Vagina (tissue), 2 donors: ENCODE measurements at regions not wholly inside any gene's neighbourhood (a gene's known extent, or its start where the extent isn't known, plus 50 kb on each side); places are given as distances from the start of the nearest gene placed in this dataset.

Experiments used
- POLR2A ChIP-seq, 2 donors: fragments of 450-650 bp; IDR thresholded peaks; one replicate each; pipeline ENCODE4 v1.6.1; 2017; ENCODE audit warnings: antibody characterized with exemption in 2 of 2, mild to moderate bottlenecking in 2 of 2, moderate library complexity in 2 of 2
- POLR2AphosphoS5 ChIP-seq, 2 donors: sonication (generic); formaldehyde crosslinking; IDR thresholded peaks; one replicate each; pipeline ENCODE4 v1.9.0; 2017; ENCODE audit warnings: antibody characterized with exemption in 2 of 2, mild to moderate bottlenecking in 2 of 2, low read depth in 1 of 2; ENCODE audit not compliant: insufficient read depth in 1 of 2
- TF ChIP-seq, protein P1 (sequence below), 3 experiments: fragments of 450-650 bp in 2 of 3; fragments of 200-600 bp in 1 of 3; sonication (generic) in 1 of 3; IDR thresholded peaks; one replicate each; pipeline ENCODE4 v1.5.1; 2017 to 2019; ENCODE audit warnings: antibody characterized with exemption in 3 of 3, mild to moderate bottlenecking in 2 of 3, moderate library complexity in 2 of 3

DNA sequence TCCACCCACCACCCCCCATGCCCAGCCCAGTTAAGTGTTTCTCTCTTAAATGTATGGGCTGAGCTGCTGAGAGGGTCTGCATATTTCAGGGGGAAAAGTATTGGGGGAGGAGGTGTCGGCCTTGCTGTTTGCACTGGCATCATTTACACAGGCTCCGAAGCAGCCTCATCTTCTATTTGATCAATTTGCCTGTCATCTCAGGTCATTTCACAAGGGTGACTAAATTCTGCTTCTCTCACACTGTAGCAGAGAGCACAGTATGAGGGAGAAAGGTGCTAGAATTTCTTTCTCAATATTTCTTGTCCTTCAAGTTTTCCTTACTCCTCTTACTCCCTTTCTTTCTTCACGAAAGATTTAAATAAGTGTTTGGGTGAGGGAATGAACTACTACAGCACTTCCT, 135.9 kb downstream of the AACS start:
- TF ChIP-seq, protein P1, sequence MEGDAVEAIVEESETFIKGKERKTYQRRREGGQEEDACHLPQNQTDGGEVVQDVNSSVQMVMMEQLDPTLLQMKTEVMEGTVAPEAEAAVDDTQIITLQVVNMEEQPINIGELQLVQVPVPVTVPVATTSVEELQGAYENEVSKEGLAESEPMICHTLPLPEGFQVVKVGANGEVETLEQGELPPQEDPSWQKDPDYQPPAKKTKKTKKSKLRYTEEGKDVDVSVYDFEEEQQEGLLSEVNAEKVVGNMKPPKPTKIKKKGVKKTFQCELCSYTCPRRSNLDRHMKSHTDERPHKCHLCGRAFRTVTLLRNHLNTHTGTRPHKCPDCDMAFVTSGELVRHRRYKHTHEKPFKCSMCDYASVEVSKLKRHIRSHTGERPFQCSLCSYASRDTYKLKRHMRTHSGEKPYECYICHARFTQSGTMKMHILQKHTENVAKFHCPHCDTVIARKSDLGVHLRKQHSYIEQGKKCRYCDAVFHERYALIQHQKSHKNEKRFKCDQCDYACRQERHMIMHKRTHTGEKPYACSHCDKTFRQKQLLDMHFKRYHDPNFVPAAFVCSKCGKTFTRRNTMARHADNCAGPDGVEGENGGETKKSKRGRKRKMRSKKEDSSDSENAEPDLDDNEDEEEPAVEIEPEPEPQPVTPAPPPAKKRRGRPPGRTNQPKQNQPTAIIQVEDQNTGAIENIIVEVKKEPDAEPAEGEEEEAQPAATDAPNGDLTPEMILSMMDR (IDR thresholded peaks at IDR 0.05): no peak
- TF ChIP-seq POLR2A (IDR thresholded peaks at IDR 0.05) (no peak), POLR2AphosphoS5 (IDR thresholded peaks at IDR 0.05; ENCODE audit: insufficient read depth in 1 of 2, low read depth in 1 of 2) (no peak)
